Suprapubic skin (tissue), 4 donors: ENCODE measurements at regions not wholly inside any gene's neighbourhood (a gene's known extent, or its start where the extent isn't known, plus 50 kb on each side); places are given as distances from the start of the nearest gene placed in this dataset.

ENCODE experiments used
- POLR2A ChIP-seq, 2 donors: fragments of 450-650 bp; IDR thresholded peaks; one replicate each; pipeline ENCODE4 v1.6.1; 2017; ENCODE audit warnings: antibody characterized with exemption in 2 of 2, mild to moderate bottlenecking in 2 of 2, moderate library complexity in 2 of 2
- POLR2AphosphoS5 ChIP-seq, 3 donors: sonication (generic); formaldehyde crosslinking; IDR thresholded peaks; one replicate each; pipeline ENCODE4 v1.6.1; 2017; ENCODE audit warnings: antibody characterized with exemption in 3 of 3

GRCh38 chr17:34692920-34693319 lies 113.5 kb downstream of the TMEM132E start:
- TF ChIP-seq POLR2A (IDR thresholded peaks at IDR 0.05) (no peak), POLR2AphosphoS5 (IDR thresholded peaks at IDR 0.05) (no peak)
